B cell (primary cell): ENCODE measurements at regions not wholly inside any gene's neighbourhood (a gene's known extent, or its start where the extent isn't known, plus 50 kb on each side); places are given as distances from the start of the nearest gene placed in this dataset.

Experiments used
- ATAC-seq: fragments of 200-7000 bp; cut with Tn5 transposase; one replicate; pipeline ENCODE4 v1.10.0; 2021; ENCODE audit warnings: low read depth, mild to moderate bottlenecking, moderate number of reproducible peaks, moderate library complexity
- CTCF ChIA-PET: fragments of 350-600 bp; sonication (Branson Sonifier 250); formaldehyde crosslinking; loops from one replicate; lab custom pipeline; 2021; ENCODE audit warnings: antibody characterized with exemption, inconsistent platforms; lab: Charles Lee
- POLR2A ChIA-PET: fragments of 350-600 bp; sonication (Branson Sonifier 250); formaldehyde crosslinking; loops from one replicate; lab custom pipeline; 2021; ENCODE audit warnings: antibody characterized with exemption; lab: Charles Lee
- DNase-seq: peaks from one replicate; pipeline ENCODE4 v3.0.0; 2013
- H2AFZ ChIP-seq: 2 replicates; pipeline ENCODE4 v1.6.1; 2012; ENCODE audit warnings: mild to moderate bottlenecking, low read depth, low read length; ENCODE audit not compliant: insufficient read depth, poor library complexity, severe bottlenecking
- H3K27ac ChIP-seq, 2 donors: 1 replicate in 1 of 2; 2 replicates in 1 of 2; pipeline ENCODE4 v1.5.1; 2012 to 2013; ENCODE audit warnings: low read length in 2 of 2, mild to moderate bottlenecking in 2 of 2, moderate library complexity in 1 of 2
- H3K27me3 ChIP-seq, 4 experiments: fragments of 200-600 bp in 1 of 4; sonication (generic) in 1 of 4; replicated peaks in 1 of 4; 1 replicate in 2 of 4; 2 replicates in 2 of 4; pipeline versions ENCODE4 v1.6.1 to v1.7.0; 2013 to 2016; ENCODE audit warnings: low read length in 3 of 4, mild to moderate bottlenecking in 2 of 4, mixed read lengths in 1 of 4, moderate library complexity in 1 of 4; ENCODE audit not compliant: insufficient read depth in 4 of 4, control insufficient read depth in 3 of 4; ENCODE audit errors: control extremely low read depth in 1 of 4
- H3K36me3 ChIP-seq, 2 experiments: replicated peaks in 1 of 2; 1 replicate in 1 of 2; 2 replicates in 1 of 2; pipeline versions ENCODE4 v1.6.1 to v1.7.1; 2013; ENCODE audit warnings: low read length in 1 of 2; ENCODE audit not compliant: insufficient read depth in 2 of 2, control insufficient read depth in 1 of 2; ENCODE audit errors: control extremely low read depth in 1 of 2, extremely low read depth in 1 of 2
- H3K4me1 ChIP-seq, 2 donors: fragments of 200-600 bp in 1 of 2; sonication (generic) in 1 of 2; 1 replicate in 1 of 2; 2 replicates in 1 of 2; pipeline versions ENCODE4 v1.5.1 to v1.6.1; 2013 to 2017; ENCODE audit warnings: low read length in 2 of 2; ENCODE audit not compliant: control insufficient read depth in 2 of 2, insufficient read depth in 2 of 2
- H3K4me2 ChIP-seq: replicated peaks from 2 replicates; pipeline ENCODE3; 2012; ENCODE audit warnings: mild to moderate bottlenecking, low read depth, low read length; ENCODE audit not compliant: poor library complexity, severe bottlenecking
- H3K4me3 ChIP-seq, 5 experiments: fragments of 200-600 bp in 1 of 5; sonication (generic) in 1 of 5; 1 replicate in 3 of 5; 2 replicates in 2 of 5; pipeline versions ENCODE4 v1.5.1 to v1.7.0; 2011 to 2016; ENCODE audit warnings: low read length in 4 of 5, mild to moderate bottlenecking in 4 of 5, low read depth in 2 of 5, control low read depth in 1 of 5, moderate library complexity in 1 of 5; ENCODE audit not compliant: insufficient read depth in 1 of 5; ENCODE audit errors: control extremely low read depth in 1 of 5, extremely low read depth in 1 of 5
- H3K79me2 ChIP-seq: fragments of 200-600 bp; sonication (generic); one replicate; pipeline ENCODE4 v1.6.0; 2016; ENCODE audit warnings: low read length; ENCODE audit not compliant: control insufficient read depth, insufficient read depth
- H3K9ac ChIP-seq: fragments of 200-600 bp; sonication (generic); 2 replicates; pipeline ENCODE4 v1.6.1; 2017; ENCODE audit warnings: mild to moderate bottlenecking, low read length, moderate library complexity
- H3K9me3 ChIP-seq, 3 donors: one replicate each; pipeline versions ENCODE4 v1.6.1 to v1.7.1; 2013; ENCODE audit warnings: low read length in 2 of 3; ENCODE audit not compliant: control insufficient read depth in 2 of 3, insufficient read depth in 1 of 3; ENCODE audit errors: control extremely low read depth in 1 of 3
- H4K20me1 ChIP-seq: 2 replicates; pipeline ENCODE4 v1.6.0; 2012; ENCODE audit warnings: mild to moderate bottlenecking, low read length; ENCODE audit not compliant: insufficient read depth, control insufficient read depth, poor library complexity, severe bottlenecking
- H3K27ac Mint-ChIP-seq: one replicate; pipeline ENCODE4 v1.8.0; 2021; ENCODE audit warnings: mixed read lengths
- H3K27me3 Mint-ChIP-seq: one replicate; pipeline ENCODE4 v1.8.0; 2021; ENCODE audit warnings: mixed read lengths
- H3K4me1 Mint-ChIP-seq: one replicate; pipeline ENCODE4 v1.8.0; 2021; ENCODE audit warnings: mixed read lengths
- H3K4me3 Mint-ChIP-seq: one replicate; pipeline ENCODE4 v1.8.0; 2021; ENCODE audit warnings: mixed read lengths
- H3K9me3 Mint-ChIP-seq: one replicate; pipeline ENCODE4 v1.8.0; 2022; ENCODE audit warnings: mixed read lengths; ENCODE audit not compliant: insufficient read depth
- CTCF ChIP-seq: fragments of 200-600 bp; IDR thresholded peaks from one replicate; pipeline ENCODE4 v1.8.0; 2022; ENCODE audit warnings: antibody characterized with exemption, mild to moderate bottlenecking
- EZH2 ChIP-seq: IDR thresholded peaks from 2 replicates; pipeline ENCODE4 v1.6.1; 2012; ENCODE audit warnings: borderline replicate concordance, low read depth, mild to moderate bottlenecking, moderate library complexity, low read length; ENCODE audit not compliant: insufficient read depth, poor library complexity, severe bottlenecking
- WGBS: methylation state at CpG from one replicate; pipeline ENCODE4 v1.1.5; 2013; ENCODE audit warnings: missing lambda C conversion rate; ENCODE audit not compliant: insufficient coverage; 5-methylcytosine and 5-hydroxymethylcytosine counted together
- intact Hi-C: fragments of 100-400 bp; cut with micrococcal nuclease; formaldehyde crosslinking; loops from one replicate; pipeline ENCODE4 v1.10.0; 2022

GRCh38 chr7:96497567-96497966 lies 175.7 kb upstream of the SLC25A13 start:
- no peak overlapping the region for H3K27ac Mint-ChIP-seq
- H2AFZ ChIP-seq, result no peak overlapping the region
- H3K79me2 ChIP-seq, result no peaks in the 10 kb centered on the region
- DNase-seq (no peak), ATAC-seq (no peak)
- POLR2A ChIA-PET, result no interaction called here
- H3K9me3 Mint-ChIP-seq, result no peaks in the 10 kb centered on the region
- no peaks in the 10 kb centered on the region for H3K4me1 ChIP-seq
- H3K27ac ChIP-seq, result no peak overlapping the region
- CTCF ChIA-PET, result no interaction called here
- H3K36me3 ChIP-seq, result no peaks in the 10 kb centered on the region
- H3K4me2 ChIP-seq, result no peak overlapping the region
- TF ChIP-seq CTCF (no peak), EZH2 (no peak)
- no CpG with 5 or more reads among the region's 2 CpGs for WGBS
- intact Hi-C loops, result no loop called here
- H3K4me3 ChIP-seq, result no peak overlapping the region
- H3K9me3 ChIP-seq, result no peaks in the 10 kb centered on the region
- no peaks in the 10 kb centered on the region for H4K20me1 ChIP-seq
- H3K4me3 Mint-ChIP-seq, result no peak overlapping the region
- H3K27me3 ChIP-seq, result no peaks in the 10 kb centered on the region
- H3K4me1 Mint-ChIP-seq, result no peaks in the 10 kb centered on the region
- no peak overlapping the region for H3K9ac ChIP-seq
- peaks cover 6% of the 10 kb centered on the region for H3K27me3 Mint-ChIP-seq

GRCh38 chr7:96495751-96496216 lies 173.9 kb upstream of the SLC25A13 start:
- Histone ChIP-seq H3K4me2 (no peak overlapping the region), H3K79me2 (no peaks in the 10 kb centered on the region), H3K9ac (no peak overlapping the region), H3K9me3 (no peaks in the 10 kb centered on the region), H3K4me3 (no peak overlapping the region), H4K20me1 (no peaks in the 10 kb centered on the region), H3K27me3 (no peaks in the 10 kb centered on the region), H2AFZ (no peak overlapping the region), H3K4me1 (no peaks in the 10 kb centered on the region), H3K27ac (no peak overlapping the region), H3K36me3 (no peaks in the 10 kb centered on the region)
- CTCF ChIA-PET, result no interaction called here
- TF ChIP-seq EZH2 (no peak), CTCF (no peak)
- DNase-seq (no peak), ATAC-seq (no peak)
- H3K4me3 Mint-ChIP-seq, result no peak overlapping the region
- POLR2A ChIA-PET, result no interaction called here
- intact Hi-C loops, result no loop called here
- peaks cover 6% of the 10 kb centered on the region for H3K27me3 Mint-ChIP-seq
- WGBS, result 29% methylated on average over 1 of the region's 6 CpGs
- no peaks in the 10 kb centered on the region for H3K9me3 Mint-ChIP-seq
- H3K27ac Mint-ChIP-seq, result no peak overlapping the region
- H3K4me1 Mint-ChIP-seq, result no peaks in the 10 kb centered on the region
